ENCODE measurements at regions not wholly inside any gene's neighbourhood (a gene's known extent, or its start where the extent isn't known, plus 50 kb on each side); places are given as distances from the start of the nearest gene placed in this dataset.

- no peak for ATAC-seq
- in situ Hi-C loops (cut with MboI; ENCODE audit: low sequenced_read_pairs in 4 of 4) (no loop called here), intact Hi-C loops (cut with DNase I; ENCODE audit: low total_unique reads) (loop anchor here (10.0 kb wide), 1 partner anchor 381 kb away; no protein-coding TSS in a partner anchor)
- Histone ChIP-seq H3K4me3 (no peak overlapping the region), H3K4me1 (peaks cover 0 to 4% of the 10 kb centered on the region in 2 donors), H3K27ac (peak overlapping the region in 2 of 4 donors; percentile 45 to 61), H3K9me3 (peaks cover 0 to 3% (median 0%) of the 10 kb centered on the region in 3 donors), H3K36me3 (no peaks in the 10 kb centered on the region), H3K27me3 (no peaks in the 10 kb centered on the region)
- TF ChIP-seq POLR2A (IDR thresholded peaks at IDR 0.05), result no peak
- no peak for TF ChIP-seq CTCF (IDR thresholded peaks at IDR 0.05 in 4 of 5, conservative IDR thresholded peaks at IDR 0.05 in 1 of 5)
- no peak for DNase-seq
These were observed 61.3 kb upstream of the HAAO start for GRCh38 chr2:42853549-42854206.

GRCh38 chr2:42852798-42853197 is 60.4 kb upstream of the HAAO start:
- in situ Hi-C loops (cut with MboI; ENCODE audit: low sequenced_read_pairs in 4 of 4), result no loop called here

GRCh38 chr2:42851740-42852250 is 59.4 kb upstream of the HAAO start:
- intact Hi-C loops (cut with DNase I; ENCODE audit: low total_unique reads), result loop anchor here (10.0 kb wide), 1 partner anchor 383 kb away; no protein-coding TSS in a partner anchor
- H3K27me3 ChIP-seq, result no peaks in the 10 kb centered on the region

More at GRCh38 chr2:42852798-42853197, 60.4 kb upstream of the HAAO start:
- Histone ChIP-seq H3K4me1 (peaks cover 0 to 4% of the 10 kb centered on the region in 2 donors), H3K4me3 (no peak overlapping the region), H3K36me3 (no peaks in the 10 kb centered on the region), H3K27me3 (no peaks in the 10 kb centered on the region), H3K27ac (no peak overlapping the region), H3K9me3 (no peaks in the 10 kb centered on the region)
- TF ChIP-seq CTCF (IDR thresholded peaks at IDR 0.05 in 4 of 5, conservative IDR thresholded peaks at IDR 0.05 in 1 of 5), result no peak
- no peak for TF ChIP-seq POLR2A (IDR thresholded peaks at IDR 0.05)
- DNase-seq (no peak), ATAC-seq (no peak)
- intact Hi-C loops (cut with DNase I; ENCODE audit: low total_unique reads), result loop anchor here (10.0 kb wide), 1 partner anchor 382 kb away; no protein-coding TSS in a partner anchor

GRCh38 chr2:42851186-42851585 is 58.8 kb upstream of the HAAO start:
- Histone ChIP-seq H3K9me3 (no peaks in the 10 kb centered on the region), H3K27ac (no peak overlapping the region), H3K4me3 (no peak overlapping the region), H3K36me3 (no peaks in the 10 kb centered on the region), H3K27me3 (no peaks in the 10 kb centered on the region), H3K4me1 (peaks cover 0 to 4% of the 10 kb centered on the region in 2 donors)
- TF ChIP-seq POLR2A (IDR thresholded peaks at IDR 0.05), result no peak
- TF ChIP-seq CTCF (IDR thresholded peaks at IDR 0.05 in 4 of 5, conservative IDR thresholded peaks at IDR 0.05 in 1 of 5), result no peak
- in situ Hi-C loops (cut with MboI; ENCODE audit: low sequenced_read_pairs in 4 of 4) (no loop called here), intact Hi-C loops (cut with DNase I; ENCODE audit: low total_unique reads) (loop anchor here (10.0 kb wide), 1 partner anchor 384 kb away; no protein-coding TSS in a partner anchor)
- DNase-seq (no peak), ATAC-seq (no peak)

More at GRCh38 chr2:42851740-42852250, 59.4 kb upstream of the HAAO start:
- ATAC-seq (no peak), DNase-seq (no peak)
- Histone ChIP-seq H3K4me3 (no peak overlapping the region), H3K36me3 (no peaks in the 10 kb centered on the region), H3K4me1 (peaks cover 0 to 4% of the 10 kb centered on the region in 2 donors), H3K9me3 (no peaks in the 10 kb centered on the region), H3K27ac (no peak overlapping the region)
- in situ Hi-C loops (cut with MboI; ENCODE audit: low sequenced_read_pairs in 4 of 4), result no loop called here
- TF ChIP-seq CTCF (IDR thresholded peaks at IDR 0.05 in 4 of 5, conservative IDR thresholded peaks at IDR 0.05 in 1 of 5), result no peak
- TF ChIP-seq POLR2A (IDR thresholded peaks at IDR 0.05), result no peak

Measured in gastrocnemius medialis (tissue), 4 donors.